Upper lobe of left lung (tissue), 4 donors: ENCODE measurements at regions not wholly inside any gene's neighbourhood (a gene's known extent, or its start where the extent isn't known, plus 50 kb on each side); places are given as distances from the start of the nearest gene placed in this dataset.

Experiments
- CTCF ChIP-seq, 6 experiments: fragments of 450-650 bp in 4 of 6; fragments of 200-600 bp in 2 of 6; sonication (generic) in 2 of 6; IDR thresholded peaks; one replicate each; pipeline ENCODE4 v1.5.1; 2016 to 2019; ENCODE audit warnings: antibody characterized with exemption in 6 of 6
- EP300 ChIP-seq, 4 donors: sonication (generic); formaldehyde crosslinking; IDR thresholded peaks; one replicate each; pipeline ENCODE4 v1.5.1; 2017; ENCODE audit warnings: antibody characterized with exemption in 4 of 4, control low read depth in 2 of 4
- POLR2A ChIP-seq, 4 donors: fragments of 450-650 bp; IDR thresholded peaks; one replicate each; pipeline ENCODE4 v1.5.1; 2016 to 2017; ENCODE audit warnings: antibody characterized with exemption in 4 of 4, mild to moderate bottlenecking in 2 of 4
- POLR2AphosphoS5 ChIP-seq, 2 donors: sonication (generic); formaldehyde crosslinking; IDR thresholded peaks; one replicate each; pipeline ENCODE4 v1.5.1; 2017; ENCODE audit warnings: antibody characterized with exemption in 2 of 2

GRCh38 chr12:127438512-127439244 lies 828.3 kb upstream of the TMEM132C start:
- TF ChIP-seq CTCF (IDR thresholded peaks at IDR 0.05) (no peak), POLR2AphosphoS5 (IDR thresholded peaks at IDR 0.05) (no peak), POLR2A (IDR thresholded peaks at IDR 0.05) (no peak), EP300 (IDR thresholded peaks at IDR 0.05) (no peak)
